ENCODE measurements at regions not wholly inside any gene's neighbourhood (a gene's known extent, or its start where the extent isn't known, plus 50 kb on each side); places are given as distances from the start of the nearest gene placed in this dataset.

DNA sequence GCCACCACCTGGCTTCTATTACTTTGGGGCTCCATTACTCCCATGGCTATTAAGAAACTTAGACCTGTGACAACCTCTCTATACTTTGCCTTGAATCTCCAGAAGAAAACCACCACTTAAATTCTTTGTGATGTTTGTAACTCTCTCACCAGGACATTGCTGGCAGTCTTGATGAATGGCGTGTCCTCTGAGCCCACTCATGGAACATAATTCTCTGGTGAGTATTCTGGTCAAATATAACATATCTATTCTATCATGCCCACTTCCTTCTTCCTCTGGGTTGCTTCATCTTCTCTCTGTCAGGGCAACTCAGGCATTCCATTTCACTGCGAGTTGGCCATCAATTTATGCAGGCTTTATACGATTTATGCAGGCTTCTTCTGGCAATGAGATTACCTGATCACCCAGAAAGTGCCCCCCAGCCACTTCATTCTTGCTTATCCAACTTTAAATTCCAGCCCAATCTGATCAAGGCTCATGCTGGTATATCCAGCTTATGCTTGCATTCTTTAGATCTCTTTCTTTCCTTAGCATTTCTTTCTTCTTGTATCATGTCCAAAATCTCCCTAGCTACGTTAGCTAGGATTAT, 112.0 kb upstream of the CHRM3 start:
- Histone ChIP-seq H2AFZ (ENCODE audit: low read depth, low read length) (no peak overlapping the region), H4K20me1 (ENCODE audit: insufficient read depth) (no peaks in the 10 kb centered on the region), H3K27me3 (ENCODE audit: insufficient read depth, low read depth, low read length) (no peaks in the 10 kb centered on the region), H3K36me3 (ENCODE audit: insufficient read depth, low read length) (no peaks in the 10 kb centered on the region), H3K27ac (ENCODE audit: low read length) (no peak overlapping the region), H3K9me3 (ENCODE audit: low read length) (no peaks in the 10 kb centered on the region), H3K9ac (ENCODE audit: low read length) (no peak overlapping the region), H3K9me2 (ENCODE audit: insufficient read depth, low read length) (no peaks in the 10 kb centered on the region), H3K4me3 (ENCODE audit: low read length) (no peak overlapping the region), H3K79me2 (replicated peaks; ENCODE audit: insufficient read depth, low read length) (no peaks in the 10 kb centered on the region), H3K4me2 (ENCODE audit: low read length) (no peak overlapping the region), H3F3A (ENCODE audit: insufficient read depth, low read length, poor library complexity, severe bottlenecking) (no peaks in the 10 kb centered on the region)
- TF ChIP-seq EZH2 (IDR thresholded peaks at IDR 0.05; ENCODE audit: borderline replicate concordance, insufficient read depth, low read length, poor library complexity, severe bottlenecking) = no peak

DNA sequence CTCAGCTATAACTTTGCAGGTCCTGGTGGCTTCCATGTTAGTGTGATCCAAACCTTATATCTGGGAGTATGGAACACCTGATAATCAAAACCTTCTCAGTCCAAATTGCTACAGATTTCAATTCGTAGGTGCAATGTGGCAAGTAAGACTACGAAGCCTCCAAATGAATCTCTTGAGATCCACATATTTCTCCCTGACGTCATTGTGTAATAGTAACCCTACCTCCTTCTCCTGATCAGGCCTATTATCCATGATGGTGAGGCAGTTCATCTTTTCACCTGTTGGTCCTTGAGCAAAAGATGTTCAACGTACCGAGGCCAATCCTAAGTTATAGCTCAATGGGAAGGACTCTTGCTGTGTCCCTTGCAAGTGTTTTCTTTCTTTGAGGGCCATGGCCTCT, 115.9 kb upstream of the CHRM3 start:
- no peaks in the 10 kb centered on the region for H3K9me3 ChIP-seq (ENCODE audit: low read length)
- no peak overlapping the region for H3K4me3 ChIP-seq (ENCODE audit: low read length)
- no peak for TF ChIP-seq MXI1 (conservative IDR thresholded peaks at IDR 0.05; ENCODE audit: poor library complexity, severe bottlenecking)
- H4K20me1 ChIP-seq (ENCODE audit: insufficient read depth) = no peaks in the 10 kb centered on the region
- no peak overlapping the region for H3K9ac ChIP-seq (ENCODE audit: low read length)
- no peaks in the 10 kb centered on the region for H3F3A ChIP-seq (ENCODE audit: insufficient read depth, low read length, poor library complexity, severe bottlenecking)
- no peaks in the 10 kb centered on the region for H3K36me3 ChIP-seq (ENCODE audit: insufficient read depth, low read length)
- H3K9me2 ChIP-seq (ENCODE audit: insufficient read depth, low read length) = no peaks in the 10 kb centered on the region
- H3K27me3 ChIP-seq (ENCODE audit: insufficient read depth, low read depth, low read length) = no peaks in the 10 kb centered on the region
- no peak overlapping the region for H3K27ac ChIP-seq (ENCODE audit: low read length)
- H3K4me2 ChIP-seq (ENCODE audit: low read length) = no peak overlapping the region
- no peak overlapping the region for H2AFZ ChIP-seq (ENCODE audit: low read depth, low read length)
- H3K79me2 ChIP-seq (replicated peaks; ENCODE audit: insufficient read depth, low read length) = no peaks in the 10 kb centered on the region

DNA sequence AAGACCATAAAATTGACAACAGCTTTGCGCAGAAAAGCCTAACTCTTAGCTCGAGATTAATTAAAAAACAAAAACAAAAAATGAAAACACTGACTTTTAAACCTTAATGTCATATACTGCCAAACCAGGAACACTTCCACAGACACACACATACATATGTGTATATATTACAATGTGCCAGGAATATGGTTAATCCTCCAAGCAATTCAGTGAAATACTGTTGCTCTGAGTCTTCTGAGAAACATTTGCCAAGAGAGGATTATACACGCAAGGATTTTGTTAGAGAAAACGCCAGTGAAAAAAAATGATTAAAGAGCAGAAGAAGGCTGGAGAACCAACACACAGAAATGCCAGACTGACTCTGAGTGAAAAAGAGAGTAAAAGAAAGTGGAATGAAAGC, 116.7 kb upstream of the CHRM3 start:
- Histone ChIP-seq H3F3A (ENCODE audit: insufficient read depth, low read length, poor library complexity, severe bottlenecking) (no peaks in the 10 kb centered on the region), H3K9ac (ENCODE audit: low read length) (no peak overlapping the region), H3K9me2 (ENCODE audit: insufficient read depth, low read length) (no peaks in the 10 kb centered on the region), H3K27me3 (ENCODE audit: insufficient read depth, low read depth, low read length) (no peaks in the 10 kb centered on the region), H3K36me3 (ENCODE audit: insufficient read depth, low read length) (no peaks in the 10 kb centered on the region), H3K27ac (ENCODE audit: low read length) (no peak overlapping the region), H3K4me2 (ENCODE audit: low read length) (no peak overlapping the region), H4K20me1 (ENCODE audit: insufficient read depth) (no peaks in the 10 kb centered on the region), H3K9me3 (ENCODE audit: low read length) (no peaks in the 10 kb centered on the region), H2AFZ (ENCODE audit: low read depth, low read length) (no peak overlapping the region), H3K4me3 (ENCODE audit: low read length) (no peak overlapping the region), H3K79me2 (replicated peaks; ENCODE audit: insufficient read depth, low read length) (no peaks in the 10 kb centered on the region)
- no peak for TF ChIP-seq SMC3 (conservative IDR thresholded peaks at IDR 0.05; ENCODE audit: poor library complexity)
- TF ChIP-seq POLR2AphosphoS5 (IDR thresholded peaks at IDR 0.05) = no peak
- no peak for TF ChIP-seq EP300 (conservative IDR thresholded peaks at IDR 0.05; ENCODE audit: poor library complexity, severe bottlenecking)
- no peak for TF ChIP-seq EZH2 (IDR thresholded peaks at IDR 0.05; ENCODE audit: borderline replicate concordance, insufficient read depth, low read length, poor library complexity, severe bottlenecking)
- no peak for TF ChIP-seq MXI1 (conservative IDR thresholded peaks at IDR 0.05; ENCODE audit: poor library complexity, severe bottlenecking)
- no peak for TF ChIP-seq TAF1 (IDR thresholded peaks at IDR 0.05; ENCODE audit: low read depth)
- TF ChIP-seq, protein P1, sequence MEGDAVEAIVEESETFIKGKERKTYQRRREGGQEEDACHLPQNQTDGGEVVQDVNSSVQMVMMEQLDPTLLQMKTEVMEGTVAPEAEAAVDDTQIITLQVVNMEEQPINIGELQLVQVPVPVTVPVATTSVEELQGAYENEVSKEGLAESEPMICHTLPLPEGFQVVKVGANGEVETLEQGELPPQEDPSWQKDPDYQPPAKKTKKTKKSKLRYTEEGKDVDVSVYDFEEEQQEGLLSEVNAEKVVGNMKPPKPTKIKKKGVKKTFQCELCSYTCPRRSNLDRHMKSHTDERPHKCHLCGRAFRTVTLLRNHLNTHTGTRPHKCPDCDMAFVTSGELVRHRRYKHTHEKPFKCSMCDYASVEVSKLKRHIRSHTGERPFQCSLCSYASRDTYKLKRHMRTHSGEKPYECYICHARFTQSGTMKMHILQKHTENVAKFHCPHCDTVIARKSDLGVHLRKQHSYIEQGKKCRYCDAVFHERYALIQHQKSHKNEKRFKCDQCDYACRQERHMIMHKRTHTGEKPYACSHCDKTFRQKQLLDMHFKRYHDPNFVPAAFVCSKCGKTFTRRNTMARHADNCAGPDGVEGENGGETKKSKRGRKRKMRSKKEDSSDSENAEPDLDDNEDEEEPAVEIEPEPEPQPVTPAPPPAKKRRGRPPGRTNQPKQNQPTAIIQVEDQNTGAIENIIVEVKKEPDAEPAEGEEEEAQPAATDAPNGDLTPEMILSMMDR (IDR thresholded peaks at IDR 0.05; ENCODE audit: poor library complexity, severe bottlenecking) = no peak
- TF ChIP-seq, protein P2, sequence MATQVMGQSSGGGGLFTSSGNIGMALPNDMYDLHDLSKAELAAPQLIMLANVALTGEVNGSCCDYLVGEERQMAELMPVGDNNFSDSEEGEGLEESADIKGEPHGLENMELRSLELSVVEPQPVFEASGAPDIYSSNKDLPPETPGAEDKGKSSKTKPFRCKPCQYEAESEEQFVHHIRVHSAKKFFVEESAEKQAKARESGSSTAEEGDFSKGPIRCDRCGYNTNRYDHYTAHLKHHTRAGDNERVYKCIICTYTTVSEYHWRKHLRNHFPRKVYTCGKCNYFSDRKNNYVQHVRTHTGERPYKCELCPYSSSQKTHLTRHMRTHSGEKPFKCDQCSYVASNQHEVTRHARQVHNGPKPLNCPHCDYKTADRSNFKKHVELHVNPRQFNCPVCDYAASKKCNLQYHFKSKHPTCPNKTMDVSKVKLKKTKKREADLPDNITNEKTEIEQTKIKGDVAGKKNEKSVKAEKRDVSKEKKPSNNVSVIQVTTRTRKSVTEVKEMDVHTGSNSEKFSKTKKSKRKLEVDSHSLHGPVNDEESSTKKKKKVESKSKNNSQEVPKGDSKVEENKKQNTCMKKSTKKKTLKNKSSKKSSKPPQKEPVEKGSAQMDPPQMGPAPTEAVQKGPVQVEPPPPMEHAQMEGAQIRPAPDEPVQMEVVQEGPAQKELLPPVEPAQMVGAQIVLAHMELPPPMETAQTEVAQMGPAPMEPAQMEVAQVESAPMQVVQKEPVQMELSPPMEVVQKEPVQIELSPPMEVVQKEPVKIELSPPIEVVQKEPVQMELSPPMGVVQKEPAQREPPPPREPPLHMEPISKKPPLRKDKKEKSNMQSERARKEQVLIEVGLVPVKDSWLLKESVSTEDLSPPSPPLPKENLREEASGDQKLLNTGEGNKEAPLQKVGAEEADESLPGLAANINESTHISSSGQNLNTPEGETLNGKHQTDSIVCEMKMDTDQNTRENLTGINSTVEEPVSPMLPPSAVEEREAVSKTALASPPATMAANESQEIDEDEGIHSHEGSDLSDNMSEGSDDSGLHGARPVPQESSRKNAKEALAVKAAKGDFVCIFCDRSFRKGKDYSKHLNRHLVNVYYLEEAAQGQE (IDR thresholded peaks at IDR 0.05; ENCODE audit: borderline replicate concordance) = no peak
- TF ChIP-seq RAD21 (conservative IDR thresholded peaks at IDR 0.05) = no peak

Measured in neural cell (in vitro differentiated cells).